ENCODE measurements at regions not wholly inside any gene's neighbourhood (a gene's known extent, or its start where the extent isn't known, plus 50 kb on each side); places are given as distances from the start of the nearest gene placed in this dataset.

GRCh38 chr12:93179792-93180191, 197.9 kb upstream of the NUDT4 start:
- CTCF ChIA-PET = no interaction called here
- POLR2A ChIA-PET (ENCODE audit: unreplicated experiment) = no interaction called here
- H3K36me3 ChIP-seq (ENCODE audit: control insufficient read depth, insufficient read depth, low read length) = no peaks in the 10 kb centered on the region
- H3K4me2 ChIP-seq (ENCODE audit: low read depth, low read length) = no peak overlapping the region
- H3K23ac ChIP-seq (ENCODE audit: low read depth, low read length) = no peak overlapping the region
- no CpG with 5 or more reads among the region's 6 CpGs for WGBS, 2 experiments (ENCODE audit: extremely low coverage in 2 of 2, insufficient read length in 1 of 2)
- H4K5ac ChIP-seq (ENCODE audit: low read depth, low read length) = 0 out of 2 replicates have a peak overlapping the region, but pooled peaks have one; percentile 11
- no peak overlapping the region; the same call in 1 of the 2 replicates for H3K4ac ChIP-seq (ENCODE audit: low read depth, low read length)
- no peak overlapping the region for H3K27ac ChIP-seq (ENCODE audit: insufficient read depth, low read length)
- H3K9ac ChIP-seq (ENCODE audit: low read depth, low read length) = no peak overlapping the region
- in situ Hi-C loops (cut with MboI; ENCODE audit: low sequenced_read_pairs) = no loop called here
- H3K18ac ChIP-seq (ENCODE audit: low read depth, low read length) = 0 out of 2 replicates have a peak overlapping the region, but pooled peaks have one; percentile 43
- no peak overlapping the region for H2BK5ac ChIP-seq (ENCODE audit: low read depth, low read length, poor library complexity, severe bottlenecking)
- H2AFZ ChIP-seq (replicated peaks; ENCODE audit: low read length, poor library complexity) = no peak overlapping the region
- H3K27me3 ChIP-seq (ENCODE audit: control insufficient read depth, insufficient read depth, low read length) = no peaks in the 10 kb centered on the region
- H4K8ac ChIP-seq (ENCODE audit: low read depth in 2 of 2, low read length in 2 of 2) = no peak overlapping the region
- peaks cover 2% of the 10 kb centered on the region for H3K9me1 ChIP-seq (ENCODE audit: insufficient read depth, low read length)
- no peak overlapping the region for H3K56ac ChIP-seq (ENCODE audit: extremely low read depth, insufficient read depth, low read length)
- no peaks in the 10 kb centered on the region for H3K9me3 ChIP-seq (ENCODE audit: control insufficient read depth, insufficient read depth, low read length)
- H4K20me1 ChIP-seq (ENCODE audit: insufficient read depth, low read length) = no peaks in the 10 kb centered on the region
- no peak for TF ChIP-seq RCOR1 (IDR thresholded peaks at IDR 0.05; ENCODE audit: insufficient replicate concordance, low read length)
- H2AK9ac ChIP-seq (replicated peaks; ENCODE audit: low read depth, low read length, poor library complexity) = peak overlapping the region; percentile 13
- ATAC-seq (ENCODE audit: low read depth) = no peak
- BruUV-seq (replicated peaks) = no TSS peak
- no peak overlapping the region for H3K14ac ChIP-seq (replicated peaks; ENCODE audit: low read depth, low read length)
- no peak overlapping the region for H2BK120ac ChIP-seq (ENCODE audit: low read depth, low read length)
- no peak overlapping the region for H2BK20ac ChIP-seq (ENCODE audit: low read depth, low read length)
- no peak for DNase-seq
- H4K91ac ChIP-seq (ENCODE audit: insufficient read depth, low read depth, low read length) = no peak overlapping the region
- dilution Hi-C loops (cut with HindIII; ENCODE audit: low sequenced_read_pairs, unreplicated experiment) = no loop called here
- intact Hi-C loops (cut with micrococcal nuclease) = loop anchor here (5.0 kb wide), 1 partner anchor 198 kb away; the partner anchor contains the start of gene NUDT4
- H3K4me1 ChIP-seq (ENCODE audit: control insufficient read depth, insufficient read depth, low read length) = peaks cover 20% of the 10 kb centered on the region
- H2BK15ac ChIP-seq (ENCODE audit: low read depth, low read length) = no peak overlapping the region
- H2AK5ac ChIP-seq (ENCODE audit: low read depth, low read length) = peak overlapping the region; percentile 56; the same call in 1 of the 2 replicates
- no peak overlapping the region for H3K4me3 ChIP-seq (ENCODE audit: insufficient read depth, low read depth, low read length)
- H3K79me1 ChIP-seq (ENCODE audit: low read depth in 1 of 2, low read length in 2 of 2) = no peaks in the 10 kb centered on the region

Measured in IMR-90 (cell line).